GM18858 (cell line): ENCODE measurements at regions not wholly inside any gene's neighbourhood (a gene's known extent, or its start where the extent isn't known, plus 50 kb on each side); places are given as distances from the start of the nearest gene placed in this dataset.

Source experiments
- ATAC-seq: cut with Tn5 transposase; IDR thresholded peaks from one replicate; pipeline ENCODE4 v1.9.1; 2021; ENCODE audit not compliant: unreplicated experiment

- ATAC-seq: peak; percentile 86
Observed at GRCh38 chr11:86193297-86194095, 51.1 kb upstream of the EED start.

- no peak for ATAC-seq
Observed at GRCh38 chr11:86192519-86193257, 51.9 kb upstream of the EED start.

- no peak for ATAC-seq
Observed at GRCh38 chr11:86191874-86192273, 52.7 kb upstream of the EED start.

- ATAC-seq: no peak
Observed at GRCh38 chr11:86187027-86187426, 57.5 kb upstream of the EED start.

GRCh38 chr11:86186386-86186785, 58.2 kb upstream of the EED start:
- ATAC-seq: no peak

GRCh38 chr11:86185381-86185750, 59.2 kb upstream of the EED start:
- ATAC-seq: no peak

DNA sequence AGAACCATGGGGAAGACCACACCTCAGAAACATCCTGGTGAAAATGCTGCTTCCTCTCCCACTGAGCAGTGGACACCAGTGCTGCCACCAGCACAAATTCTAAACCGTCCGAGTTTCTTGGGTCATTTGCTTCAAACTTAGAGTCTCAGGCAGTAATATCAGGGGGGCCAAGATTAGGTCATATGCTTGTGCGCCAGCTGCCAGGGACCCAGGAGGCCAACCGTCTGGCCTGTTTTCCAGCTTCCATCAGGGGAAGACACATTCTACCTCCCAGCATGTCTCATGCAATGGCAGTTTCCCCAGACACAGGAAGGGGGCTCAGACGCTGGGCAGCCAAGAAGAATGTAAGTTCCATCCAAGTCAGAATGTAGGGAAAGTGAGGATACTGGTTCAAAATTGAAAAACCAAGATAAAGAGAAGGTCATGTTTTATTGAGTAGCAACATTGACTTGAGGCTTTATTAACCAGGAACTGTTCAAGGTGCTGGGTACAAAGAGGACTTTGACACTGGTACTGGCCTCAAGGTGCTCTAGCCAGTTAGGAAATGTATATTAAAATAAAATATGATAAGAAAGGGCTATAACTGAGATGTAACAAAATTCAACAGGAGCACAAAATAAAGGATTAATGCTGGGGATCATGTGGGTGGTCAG, 59.7 kb upstream of the EED start:
- no peak for ATAC-seq

- no peak for ATAC-seq
Observed at GRCh38 chr11:86183694-86184093, 60.9 kb upstream of the EED start.

DNA sequence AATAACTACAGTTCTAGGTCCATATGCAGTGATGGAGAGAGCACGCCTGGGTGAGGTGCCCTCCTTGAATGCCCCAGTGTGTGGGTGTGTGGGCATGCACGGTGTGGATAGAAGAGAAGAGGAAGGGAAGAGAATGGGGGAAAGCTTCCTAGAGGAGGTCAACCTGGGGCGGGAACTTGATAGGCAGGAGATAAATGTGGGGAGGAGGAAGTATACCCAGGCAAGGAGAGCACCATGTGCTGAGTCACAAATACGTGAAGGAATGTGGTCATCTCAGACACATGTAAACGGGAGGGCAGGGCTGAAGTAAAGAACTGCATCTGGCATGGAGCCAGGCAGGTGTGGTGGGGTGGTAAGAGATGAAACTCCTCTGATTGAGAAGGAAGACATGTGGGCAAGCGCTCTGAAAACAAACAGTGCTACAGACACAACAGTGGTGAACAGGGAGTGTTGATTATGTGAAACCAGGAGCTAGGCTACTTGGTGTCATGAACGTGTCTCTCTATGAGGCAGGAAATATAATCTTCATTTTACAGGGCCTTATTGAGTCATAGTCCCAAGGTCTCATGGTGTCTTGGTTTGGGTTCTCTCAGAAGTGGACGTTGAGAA, 61.5 kb upstream of the EED start:
- ATAC-seq: peak; percentile 82

- no peak for ATAC-seq
Observed at GRCh38 chr11:86181379-86181778, 63.2 kb upstream of the EED start.

- ATAC-seq: no peak
Observed at GRCh38 chr11:86180851-86181250, 63.7 kb upstream of the EED start.

GRCh38 chr11:86180423-86180822, 64.1 kb upstream of the EED start:
- ATAC-seq: no peak

- no peak for ATAC-seq
Observed at GRCh38 chr11:86179646-86180064, 64.9 kb upstream of the EED start.

DNA sequence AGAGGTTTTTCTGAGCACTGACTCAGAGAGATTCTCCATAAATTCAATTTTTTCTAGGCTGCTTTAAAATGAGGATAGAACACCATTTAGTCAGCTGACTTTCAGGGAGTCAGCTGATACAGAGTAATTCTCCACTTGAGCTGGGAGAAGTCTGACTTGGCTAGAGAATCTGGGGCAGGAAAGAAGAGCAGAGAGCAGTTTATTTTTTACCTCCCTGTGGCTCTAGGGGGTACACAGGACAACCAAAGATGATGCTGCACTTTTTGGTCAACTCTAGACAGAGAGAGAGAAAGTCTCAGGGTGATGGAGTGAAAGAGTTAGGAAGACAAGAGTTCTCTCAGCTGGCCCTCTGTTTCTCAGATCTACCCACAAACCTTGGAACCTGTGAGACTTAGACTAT, 67.3 kb upstream of the EED start:
- ATAC-seq: no peak

DNA sequence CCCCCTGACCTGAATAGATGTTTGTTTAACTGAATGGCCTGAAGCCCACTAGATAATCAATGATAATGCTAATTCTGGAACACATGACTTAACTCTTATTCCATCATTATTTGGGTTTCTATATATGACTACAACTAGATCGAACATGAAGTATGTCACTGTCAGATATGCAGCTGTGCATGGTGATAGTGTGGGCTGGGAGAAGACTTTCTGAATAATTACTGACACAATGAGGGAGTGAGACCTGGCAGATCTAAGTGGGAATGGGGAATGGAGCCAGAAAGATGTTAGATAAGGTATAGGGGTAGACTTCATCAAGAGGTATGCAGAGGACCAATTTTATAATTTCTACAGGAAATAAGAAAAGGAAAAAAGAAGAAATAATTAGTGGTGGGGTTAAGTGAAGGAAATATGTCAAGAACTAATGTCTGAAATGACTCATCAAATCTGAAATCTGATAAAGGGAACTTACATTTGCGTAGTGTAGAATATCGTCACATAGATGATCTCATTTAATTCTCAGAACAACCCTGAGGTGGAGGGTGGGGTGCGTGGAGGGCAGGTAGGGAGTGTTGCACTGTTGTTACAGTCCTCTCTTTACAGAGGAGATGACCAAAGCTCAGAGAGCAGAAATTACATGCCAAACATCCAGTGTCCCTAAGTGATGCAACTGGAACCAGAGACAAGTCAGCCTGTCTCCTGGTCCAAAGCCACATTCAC, 68.2 kb upstream of the EED start:
- peak; percentile 69 for ATAC-seq

GRCh38 chr11:86175626-86176025, 68.9 kb upstream of the EED start:
- no peak for ATAC-seq

DNA sequence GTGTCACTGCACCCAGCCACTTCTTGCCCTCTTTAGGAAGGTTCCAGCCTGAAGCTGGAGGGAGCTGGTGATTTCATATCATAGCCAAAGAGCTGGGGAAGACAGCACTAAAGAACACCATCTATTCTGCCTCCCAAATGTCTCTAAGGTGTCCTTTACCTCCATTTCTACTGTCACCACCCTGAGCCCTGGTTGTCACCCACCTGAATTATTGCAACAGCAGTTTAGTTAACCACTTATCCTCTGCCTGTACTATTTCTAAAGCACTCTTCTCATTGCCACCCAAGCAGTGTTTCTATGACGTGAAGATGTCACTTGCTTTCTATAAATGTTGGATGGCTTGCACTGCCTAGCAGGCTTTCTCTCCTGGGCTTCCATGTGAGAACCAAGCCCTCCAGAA, 69.4 kb upstream of the EED start:
- no peak for ATAC-seq

GRCh38 chr11:86174101-86175046, 70.2 kb upstream of the EED start:
- no peak for ATAC-seq

- ATAC-seq: no peak
Observed at GRCh38 chr11:86172894-86173293, 71.7 kb upstream of the EED start.

DNA sequence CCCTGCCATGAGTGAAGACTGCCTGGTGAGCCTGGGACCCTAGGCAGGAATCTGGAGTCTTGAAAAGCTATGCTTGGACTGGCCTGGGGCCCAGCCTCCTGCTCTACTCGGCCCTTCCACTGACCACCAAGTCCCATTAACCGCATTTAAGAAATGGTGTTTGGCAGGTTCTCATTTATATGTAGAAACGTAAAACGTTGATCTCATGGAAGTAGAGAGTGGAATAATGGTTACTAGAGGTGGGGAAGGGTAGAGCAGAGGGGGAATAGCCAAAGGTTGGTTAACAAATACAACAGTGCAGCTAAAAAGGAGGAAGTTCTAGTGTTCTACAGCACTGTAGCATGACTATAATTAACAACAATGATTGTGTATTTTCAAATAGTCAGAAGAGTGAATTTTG, 72.9 kb upstream of the EED start:
- no peak for ATAC-seq
